ENCODE measurements at regions not wholly inside any gene's neighbourhood (a gene's known extent, or its start where the extent isn't known, plus 50 kb on each side); places are given as distances from the start of the nearest gene placed in this dataset.

DNA sequence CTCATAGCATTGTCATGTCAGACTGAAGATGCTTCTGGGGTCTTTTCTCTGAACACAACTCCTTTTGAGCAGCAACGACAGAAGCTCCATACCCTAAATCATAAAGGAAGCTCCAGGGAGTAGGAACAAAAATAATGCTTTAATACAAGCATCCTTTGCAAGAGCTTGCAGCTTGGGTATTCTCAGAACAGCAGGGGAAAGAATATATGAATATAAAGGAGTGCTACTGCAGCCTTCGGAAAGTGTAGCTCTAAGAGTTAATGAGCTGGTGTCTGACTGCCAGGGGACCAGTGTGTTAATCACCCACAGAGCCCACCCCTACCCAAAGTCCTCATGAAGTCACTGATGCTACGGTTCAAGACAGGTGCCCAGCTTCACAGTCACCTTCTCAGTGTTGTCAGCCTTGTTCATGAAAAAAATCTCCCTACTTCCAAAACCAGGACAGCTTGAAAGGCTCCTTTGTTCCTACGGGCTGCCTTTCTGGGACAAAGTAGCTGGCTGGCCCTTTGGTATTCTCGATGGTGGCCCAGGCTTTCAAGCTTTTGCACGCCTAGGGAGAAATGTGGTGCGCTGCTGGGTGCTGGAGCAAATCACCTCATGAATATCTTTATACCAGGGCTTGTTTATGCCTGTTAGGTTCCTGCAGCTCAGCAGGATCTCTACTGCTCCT is 259.7 kb downstream of the CMPK2 start:
- ChIA-PET CTCF (no interaction called here), POLR2A (ENCODE audit: unreplicated experiment) (no interaction called here)
- Histone ChIP-seq H3K9me2 (replicated peaks; ENCODE audit: low read length) (no peaks in the 10 kb centered on the region), H3K27ac (ENCODE audit: low read length) (no peak overlapping the region), H3F3A (ENCODE audit: low read length, unreplicated experiment) (no peaks in the 10 kb centered on the region), H4K20me1 (ENCODE audit: low read length) (no peaks in the 10 kb centered on the region), H3K4me2 (ENCODE audit: low read length) (no peak overlapping the region), H2AFZ (ENCODE audit: low read length) (no peak overlapping the region), H3K4me1 (ENCODE audit: insufficient read depth, low read length) (no peaks in the 10 kb centered on the region), H3K27me3 (ENCODE audit: low read length) (no peaks in the 10 kb centered on the region), H3K9me3 (ENCODE audit: low read length) (no peaks in the 10 kb centered on the region), H3K36me3 (ENCODE audit: low read depth, low read length) (no peaks in the 10 kb centered on the region), H3K4me3 (ENCODE audit: low read length) (no peak overlapping the region), H3K9ac (ENCODE audit: low read length) (no peak overlapping the region), H3K79me2 (ENCODE audit: low read length) (no peaks in the 10 kb centered on the region)
- TF ChIP-seq EZH2 (IDR thresholded peaks at IDR 0.05; ENCODE audit: low read length, unreplicated experiment) = no peak
- no peak for TF ChIP-seq EZH2phosphoT487 (IDR thresholded peaks at IDR 0.05; ENCODE audit: borderline replicate concordance, low read length)
- no peak for TF ChIP-seq CTCF (conservative IDR thresholded peaks at IDR 0.05; ENCODE audit: low read depth, low read length)
- ATAC-seq (no peak), DNase-seq (no peak)
- intact Hi-C loops (cut with micrococcal nuclease) = no loop called here
- BruUV-seq (replicated peaks) = no TSS peak

DNA sequence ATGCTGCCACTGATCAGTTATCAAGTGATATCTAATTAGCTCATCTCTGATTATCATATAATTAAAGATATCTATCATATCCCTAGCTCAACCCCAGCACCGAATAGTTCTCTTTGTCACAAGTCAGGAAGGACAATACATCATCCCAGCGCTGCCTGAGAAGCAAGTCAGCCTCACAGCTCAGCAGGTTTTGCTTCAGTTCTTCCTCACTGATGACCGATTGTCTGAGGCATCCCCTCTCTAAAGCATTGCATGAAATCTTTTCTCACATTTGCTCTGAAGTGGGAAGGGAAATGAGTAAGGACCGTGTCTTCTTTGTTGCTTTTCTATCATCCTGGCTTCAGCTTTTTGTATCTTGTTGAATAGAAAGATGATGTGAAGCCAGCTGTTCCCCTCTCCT is 247.9 kb downstream of the CMPK2 start:
- no TSS peak for BruUV-seq (replicated peaks)

More for the DNA sequence above, 247.9 kb downstream of the CMPK2 start:
- Histone ChIP-seq H3K9me2 (replicated peaks; ENCODE audit: low read length) (no peaks in the 10 kb centered on the region), H3F3A (ENCODE audit: low read length, unreplicated experiment) (no peaks in the 10 kb centered on the region), H2AFZ (ENCODE audit: low read length) (no peak overlapping the region), H3K9ac (ENCODE audit: low read length) (no peak overlapping the region), H3K79me2 (ENCODE audit: low read length) (no peaks in the 10 kb centered on the region), H3K9me3 (ENCODE audit: low read length) (no peaks in the 10 kb centered on the region), H3K4me1 (ENCODE audit: insufficient read depth, low read length) (no peaks in the 10 kb centered on the region), H3K36me3 (ENCODE audit: low read depth, low read length) (no peaks in the 10 kb centered on the region), H3K4me2 (ENCODE audit: low read length) (no peak overlapping the region), H4K20me1 (ENCODE audit: low read length) (no peaks in the 10 kb centered on the region), H3K4me3 (ENCODE audit: low read length) (no peak overlapping the region), H3K27ac (ENCODE audit: low read length) (no peak overlapping the region), H3K27me3 (ENCODE audit: low read length) (no peaks in the 10 kb centered on the region)
- intact Hi-C loops (cut with micrococcal nuclease) = no loop called here
- ChIA-PET CTCF (no interaction called here), POLR2A (ENCODE audit: unreplicated experiment) (no interaction called here)
- no peak for TF ChIP-seq CTCF (conservative IDR thresholded peaks at IDR 0.05; ENCODE audit: low read depth, low read length)
- DNase-seq = no peak
- ATAC-seq = no peak
